Astrocyte (in vitro differentiated cells and primary cell): ENCODE measurements at regions not wholly inside any gene's neighbourhood (a gene's known extent, or its start where the extent isn't known, plus 50 kb on each side); places are given as distances from the start of the nearest gene placed in this dataset.

Source experiments
- CTCF ChIP-seq: IDR thresholded peaks from 2 replicates; pipeline ENCODE4 v1.5.1; 2011; ENCODE audit warnings: low read depth, mild to moderate bottlenecking, inconsistent platforms, low read length, moderate library complexity; ENCODE audit not compliant: insufficient read depth
- EZH2 ChIP-seq: IDR thresholded peaks from 2 replicates; pipeline ENCODE4 v1.6.1; 2012; ENCODE audit warnings: mild to moderate bottlenecking, low read length, inconsistent platforms; ENCODE audit not compliant: insufficient read depth

DNA sequence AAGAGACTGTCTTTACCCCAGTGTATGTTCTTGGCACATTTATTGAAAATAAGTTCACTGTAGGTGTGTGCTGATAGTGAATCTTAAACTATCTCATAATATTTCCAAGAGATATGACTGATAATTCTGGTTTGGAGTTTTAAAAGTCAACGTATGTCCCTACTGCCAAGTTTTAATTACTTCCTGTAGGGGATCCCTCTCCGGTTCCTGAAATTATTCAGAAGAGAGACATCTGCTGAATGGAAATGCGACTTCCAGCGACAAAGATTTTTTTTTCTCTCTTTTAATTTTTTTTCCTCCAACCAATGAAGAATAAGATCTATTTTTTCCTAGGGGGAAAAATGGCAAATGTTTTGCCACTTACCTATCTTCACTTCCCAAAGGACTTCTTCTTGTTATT lies 498.9 kb upstream of the TGFBR2 start:
- TF ChIP-seq CTCF (no peak), EZH2 (no peak)
